SK-N-SH treated with all-trans-retinoic acid at 6 μM for 48 hours (cell line): ENCODE measurements at regions not wholly inside any gene's neighbourhood (a gene's known extent, or its start where the extent isn't known, plus 50 kb on each side); places are given as distances from the start of the nearest gene placed in this dataset.

Source experiments
- ARNTL ChIP-seq: fragments of 450-650 bp; formaldehyde crosslinking; IDR thresholded peaks from 2 replicates; pipeline ENCODE4 v1.5.0; 2020; ENCODE audit warnings: low read depth, mild to moderate bottlenecking, moderate library complexity, borderline replicate concordance
- BACH2 ChIP-seq: fragments of 250-450 bp; sonication (Bioruptor Pico); IDR thresholded peaks from 2 replicates; pipeline ENCODE4 v1.9.0; 2021; ENCODE audit warnings: mild to moderate bottlenecking, borderline replicate concordance
- CSDC2 ChIP-seq: fragments of 250-450 bp; sonication (Bioruptor Pico); IDR thresholded peaks from 2 replicates; pipeline ENCODE4 v1.5.0; 2020; ENCODE audit warnings: mild to moderate bottlenecking, moderate library complexity
- GLIS3 ChIP-seq: fragments of 250-450 bp; sonication (Bioruptor Pico); IDR thresholded peaks from 2 replicates; pipeline ENCODE4 v1.5.0; 2020; ENCODE audit warnings: mild to moderate bottlenecking, moderate library complexity
- ISL1 ChIP-seq: fragments of 250-450 bp; sonication (Bioruptor Pico); IDR thresholded peaks from 2 replicates; pipeline ENCODE4 v2.1.2; 2022; ENCODE audit warnings: mild to moderate bottlenecking, moderate library complexity
- RARB ChIP-seq: fragments of 250-450 bp; sonication (Bioruptor Pico); IDR thresholded peaks from 2 replicates; pipeline ENCODE4 v1.8.0; 2021; ENCODE audit warnings: mild to moderate bottlenecking, moderate library complexity
- SNAI2 ChIP-seq: fragments of 250-450 bp; sonication (Bioruptor Pico); IDR thresholded peaks from 2 replicates; pipeline ENCODE4 v1.5.0; 2020; ENCODE audit warnings: mild to moderate bottlenecking, moderate library complexity
- ZFP3 ChIP-seq: fragments of 250-450 bp; sonication (Bioruptor Pico); IDR thresholded peaks from 2 replicates; pipeline ENCODE4 v1.5.0; 2020; ENCODE audit warnings: mild to moderate bottlenecking, moderate library complexity
- ZFP30 ChIP-seq: fragments of 450-650 bp; formaldehyde crosslinking; IDR thresholded peaks from 2 replicates; pipeline ENCODE4 v1.5.0; 2022; ENCODE audit warnings: mild to moderate bottlenecking, moderate library complexity
- ZNF565 ChIP-seq: fragments of 450-650 bp; formaldehyde crosslinking; conservative IDR thresholded peaks from 2 replicates; pipeline ENCODE4 v1.5.0; 2020; ENCODE audit warnings: low read depth, mild to moderate bottlenecking, moderate library complexity
- TF ChIP-seq, protein P1 (sequence below): fragments of 250-450 bp; sonication (Bioruptor Pico); IDR thresholded peaks from 2 replicates; pipeline ENCODE4 v1.5.1; 2020; ENCODE audit warnings: low read depth, mild to moderate bottlenecking, moderate library complexity
- TF ChIP-seq, protein P2 (sequence below): fragments of 250-450 bp; sonication (Bioruptor Pico); IDR thresholded peaks from 2 replicates; pipeline ENCODE4 v1.8.0; 2020; ENCODE audit warnings: mild to moderate bottlenecking, moderate library complexity, borderline replicate concordance
- TF ChIP-seq, protein P3 (sequence below): fragments of 250-450 bp; sonication (Bioruptor Pico); IDR thresholded peaks from 2 replicates; pipeline ENCODE4 v1.8.0; 2021; ENCODE audit warnings: low read depth, mild to moderate bottlenecking, moderate library complexity, borderline replicate concordance

DNA sequence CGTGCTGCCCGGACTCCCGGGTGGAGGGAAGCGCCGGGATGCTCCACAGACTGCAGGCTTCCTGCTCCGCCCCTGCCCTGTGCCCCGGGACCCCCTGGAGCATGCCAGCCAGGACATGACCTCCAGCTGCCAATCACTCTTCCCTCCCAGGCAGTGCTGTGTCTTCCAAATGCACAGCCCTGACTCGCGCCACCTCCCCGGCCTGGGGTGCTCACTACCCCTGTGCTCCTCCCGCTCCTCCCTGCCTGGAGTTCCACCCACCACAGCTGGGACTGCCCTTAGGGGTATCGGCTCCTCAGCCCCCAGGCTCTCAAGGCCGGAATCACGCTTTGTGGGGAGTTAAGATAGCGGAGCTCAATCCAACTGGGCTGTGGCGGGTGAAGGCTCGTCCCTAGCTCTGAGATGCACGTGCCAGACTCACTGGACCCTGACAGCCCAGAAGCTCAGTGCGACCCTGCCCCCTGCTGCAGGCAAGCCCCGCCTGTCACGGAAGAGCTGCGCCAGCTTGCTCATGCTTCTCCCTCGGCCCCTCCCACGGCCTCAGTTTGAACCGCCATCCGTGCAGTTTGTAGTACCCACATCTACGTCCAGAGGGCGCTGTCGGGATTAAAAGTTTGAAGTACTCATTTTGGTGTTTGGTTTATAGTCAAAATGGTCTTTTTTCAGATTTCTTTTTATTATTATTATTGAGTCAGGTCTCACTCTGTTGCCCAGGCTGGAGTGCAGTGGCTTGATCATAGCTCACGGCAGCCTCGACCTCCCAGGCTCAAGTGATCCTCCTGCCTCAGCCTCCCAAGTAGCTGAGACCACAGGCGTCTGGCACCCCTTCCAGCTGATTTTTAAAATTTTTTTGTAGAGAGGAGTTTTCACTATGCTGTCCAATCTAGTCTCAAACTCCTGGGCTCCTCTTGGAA, 142.5 kb upstream of the TCERG1L start:
- TF ChIP-seq BACH2 (CRISPR knock-in tag) (no peak), CSDC2 (CRISPR knock-in tag) (no peak), ZFP3 (CRISPR knock-in tag) (no peak), ZFP30 (no peak), RARB (no peak), ARNTL (CRISPR knock-in tag) (no peak), ISL1 (CRISPR knock-in tag) (no peak), ZNF565 (CRISPR knock-in tag) (no peak), SNAI2 (CRISPR knock-in tag) (no peak), GLIS3 (CRISPR knock-in tag) (no peak)
- TF ChIP-seq, protein P1, sequence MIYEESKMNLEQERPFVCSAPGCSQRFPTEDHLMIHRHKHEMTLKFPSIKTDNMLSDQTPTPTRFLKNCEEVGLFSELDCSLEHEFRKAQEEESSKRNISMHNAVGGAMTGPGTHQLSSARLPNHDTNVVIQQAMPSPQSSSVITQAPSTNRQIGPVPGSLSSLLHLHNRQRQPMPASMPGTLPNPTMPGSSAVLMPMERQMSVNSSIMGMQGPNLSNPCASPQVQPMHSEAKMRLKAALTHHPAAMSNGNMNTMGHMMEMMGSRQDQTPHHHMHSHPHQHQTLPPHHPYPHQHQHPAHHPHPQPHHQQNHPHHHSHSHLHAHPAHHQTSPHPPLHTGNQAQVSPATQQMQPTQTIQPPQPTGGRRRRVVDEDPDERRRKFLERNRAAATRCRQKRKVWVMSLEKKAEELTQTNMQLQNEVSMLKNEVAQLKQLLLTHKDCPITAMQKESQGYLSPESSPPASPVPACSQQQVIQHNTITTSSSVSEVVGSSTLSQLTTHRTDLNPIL: no peak
- TF ChIP-seq, protein P2, sequence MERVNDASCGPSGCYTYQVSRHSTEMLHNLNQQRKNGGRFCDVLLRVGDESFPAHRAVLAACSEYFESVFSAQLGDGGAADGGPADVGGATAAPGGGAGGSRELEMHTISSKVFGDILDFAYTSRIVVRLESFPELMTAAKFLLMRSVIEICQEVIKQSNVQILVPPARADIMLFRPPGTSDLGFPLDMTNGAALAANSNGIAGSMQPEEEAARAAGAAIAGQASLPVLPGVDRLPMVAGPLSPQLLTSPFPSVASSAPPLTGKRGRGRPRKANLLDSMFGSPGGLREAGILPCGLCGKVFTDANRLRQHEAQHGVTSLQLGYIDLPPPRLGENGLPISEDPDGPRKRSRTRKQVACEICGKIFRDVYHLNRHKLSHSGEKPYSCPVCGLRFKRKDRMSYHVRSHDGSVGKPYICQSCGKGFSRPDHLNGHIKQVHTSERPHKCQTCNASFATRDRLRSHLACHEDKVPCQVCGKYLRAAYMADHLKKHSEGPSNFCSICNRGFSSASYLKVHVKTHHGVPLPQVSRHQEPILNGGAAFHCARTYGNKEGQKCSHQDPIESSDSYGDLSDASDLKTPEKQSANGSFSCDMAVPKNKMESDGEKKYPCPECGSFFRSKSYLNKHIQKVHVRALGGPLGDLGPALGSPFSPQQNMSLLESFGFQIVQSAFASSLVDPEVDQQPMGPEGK (CRISPR knock-in tag): no peak
- TF ChIP-seq, protein P3, sequence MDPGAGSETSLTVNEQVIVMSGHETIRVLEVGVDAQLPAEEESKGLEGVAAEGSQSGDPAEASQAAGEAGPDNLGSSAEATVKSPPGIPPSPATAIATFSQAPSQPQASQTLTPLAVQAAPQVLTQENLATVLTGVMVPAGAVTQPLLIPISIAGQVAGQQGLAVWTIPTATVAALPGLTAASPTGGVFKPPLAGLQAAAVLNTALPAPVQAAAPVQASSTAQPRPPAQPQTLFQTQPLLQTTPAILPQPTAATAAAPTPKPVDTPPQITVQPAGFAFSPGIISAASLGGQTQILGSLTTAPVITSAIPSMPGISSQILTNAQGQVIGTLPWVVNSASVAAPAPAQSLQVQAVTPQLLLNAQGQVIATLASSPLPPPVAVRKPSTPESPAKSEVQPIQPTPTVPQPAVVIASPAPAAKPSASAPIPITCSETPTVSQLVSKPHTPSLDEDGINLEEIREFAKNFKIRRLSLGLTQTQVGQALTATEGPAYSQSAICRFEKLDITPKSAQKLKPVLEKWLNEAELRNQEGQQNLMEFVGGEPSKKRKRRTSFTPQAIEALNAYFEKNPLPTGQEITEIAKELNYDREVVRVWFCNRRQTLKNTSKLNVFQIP: no peak
